Endothelial cell of umbilical vein (primary cell): ENCODE measurements at regions not wholly inside any gene's neighbourhood (a gene's known extent, or its start where the extent isn't known, plus 50 kb on each side); places are given as distances from the start of the nearest gene placed in this dataset.

Experiments
- BruUV-seq: library from RNA; stranded (reverse); fragments of 400-500 nt; replicated peaks from 2 replicates; lab custom pipeline; 2021; lab: Mats Ljungman, UMichigan
- CTCF ChIA-PET: fragments of 300-600, 350-600 bp; sonication (Branson Sonifier 250); formaldehyde crosslinking; loops from one replicate; lab custom pipeline; 2021; ENCODE audit warnings: antibody characterized with exemption, inconsistent platforms; lab: Charles Lee
- POLR2A ChIA-PET: fragments of 300-600, 350-600 bp; sonication (Branson Sonifier 250); formaldehyde crosslinking; loops from one replicate; lab custom pipeline; 2021; ENCODE audit warnings: antibody characterized with exemption, inconsistent platforms; lab: Charles Lee
- DNase-seq: peaks from one replicate; pipeline ENCODE4 v3.0.0-alpha.2; 2011; ENCODE audit warnings: low read depth, low spot score
- FAIRE-seq: peaks from 2 replicates; lab custom pipeline; 2011; peaks lifted over from hg19 to GRCh38; lab: Jason Lieb, UNC
- H2AFZ ChIP-seq: 2 replicates; pipeline ENCODE4 v1.6.0; 2012; ENCODE audit warnings: low read depth, low read length, control low read depth, inconsistent platforms
- H3K27ac ChIP-seq: 2 replicates; pipeline ENCODE4 v1.5.1; 2011; ENCODE audit warnings: low read depth, mild to moderate bottlenecking, control low read depth, low read length, moderate library complexity; ENCODE audit not compliant: insufficient read depth
- H3K27me3 ChIP-seq, 2 experiments: 2 replicates each; pipeline versions ENCODE4 v1.6.0 to v1.6.1; 2011; ENCODE audit warnings: low read length in 2 of 2, mixed read lengths in 1 of 2; ENCODE audit not compliant: control insufficient read depth in 2 of 2, insufficient read depth in 2 of 2
- H3K36me3 ChIP-seq, 2 experiments: 2 replicates in 1 of 2; 3 replicates in 1 of 2; pipeline ENCODE4 v1.5.1; 2011; ENCODE audit warnings: low read length in 2 of 2, mild to moderate bottlenecking in 1 of 2, moderate library complexity in 1 of 2; ENCODE audit not compliant: control insufficient read depth in 2 of 2, insufficient read depth in 2 of 2; ENCODE audit errors: extremely low read depth in 1 of 2
- H3K4me1 ChIP-seq: 3 replicates; pipeline ENCODE4 v1.5.1; 2011; ENCODE audit warnings: mild to moderate bottlenecking, low read length; ENCODE audit not compliant: control insufficient read depth, insufficient read depth; ENCODE audit errors: extremely low read depth
- H3K4me2 ChIP-seq: 2 replicates; pipeline ENCODE4 v1.6.1; 2011; ENCODE audit warnings: low read length, control low read depth, mixed read lengths; ENCODE audit not compliant: insufficient read depth
- H3K4me3 ChIP-seq, 3 experiments: fragments of 200-600 bp in 1 of 3; sonication (generic), shearing (Covaris generic) in 1 of 3; replicated peaks in 1 of 3; 2 replicates each; pipeline ENCODE4 v1.5.1; 2011 to 2016; ENCODE audit warnings: control low read depth in 3 of 3, low read length in 3 of 3, mild to moderate bottlenecking in 2 of 3, inconsistent platforms in 1 of 3, low read depth in 1 of 3, moderate library complexity in 1 of 3; ENCODE audit not compliant: insufficient read depth in 1 of 3
- H3K79me2 ChIP-seq: 2 replicates; pipeline ENCODE4 v1.6.0; 2012; ENCODE audit warnings: low read length, inconsistent platforms; ENCODE audit not compliant: control insufficient read depth, insufficient read depth
- H3K9ac ChIP-seq: replicated peaks from 2 replicates; pipeline ENCODE3; 2011; ENCODE audit warnings: low read length, control low read depth; ENCODE audit not compliant: insufficient read depth; ENCODE audit errors: extremely low read depth
- H3K9me1 ChIP-seq: replicated peaks from 3 replicates; pipeline ENCODE4 v1.6.0; 2011; ENCODE audit warnings: mild to moderate bottlenecking, low read length; ENCODE audit not compliant: control insufficient read depth, insufficient read depth; ENCODE audit errors: extremely low read depth
- H3K9me3 ChIP-seq: replicated peaks from 2 replicates; pipeline ENCODE4 v1.5.1; 2012; ENCODE audit warnings: low read length, inconsistent platforms; ENCODE audit not compliant: control insufficient read depth, insufficient read depth
- H4K20me1 ChIP-seq: replicated peaks from 2 replicates; pipeline ENCODE3; 2011; ENCODE audit warnings: mild to moderate bottlenecking, low read length; ENCODE audit not compliant: control insufficient read depth, insufficient read depth; ENCODE audit errors: extremely low read depth
- CTCF ChIP-seq, 2 donors: IDR thresholded peaks; 1 replicate in 1 of 2; 2 replicates in 1 of 2; pipeline ENCODE4 v1.5.1; 2011; ENCODE audit warnings: low read length in 2 of 2, mild to moderate bottlenecking in 2 of 2, moderate library complexity in 2 of 2, control low read depth in 1 of 2, inconsistent platforms in 1 of 2, low read depth in 1 of 2; ENCODE audit not compliant: insufficient read depth in 1 of 2; ENCODE audit errors: extremely low read depth in 1 of 2
- EZH2 ChIP-seq: IDR thresholded peaks from 2 replicates; pipeline ENCODE4 v1.6.1; 2012; ENCODE audit warnings: borderline replicate concordance, low read depth, mild to moderate bottlenecking, moderate library complexity, low read length, inconsistent platforms; ENCODE audit not compliant: severe bottlenecking
- FOS ChIP-seq: IDR thresholded peaks from 2 replicates; pipeline ENCODE4 v1.6.1; 2011; ENCODE audit warnings: mild to moderate bottlenecking, low read length, moderate library complexity, borderline replicate concordance; ENCODE audit not compliant: insufficient read depth
- GATA2 ChIP-seq: IDR thresholded peaks from 2 replicates; pipeline ENCODE4 v1.7.0; 2011; ENCODE audit warnings: low read depth, mild to moderate bottlenecking, moderate library complexity, mixed read lengths, low read length; ENCODE audit not compliant: insufficient read length, insufficient read depth
- JUN ChIP-seq: IDR thresholded peaks from 2 replicates; pipeline ENCODE4 v1.6.1; 2011; ENCODE audit warnings: borderline replicate concordance, low read depth; ENCODE audit not compliant: insufficient read length, insufficient read depth
- MAX ChIP-seq: IDR thresholded peaks from 2 replicates; pipeline ENCODE4 v1.6.1; 2011; ENCODE audit not compliant: insufficient read depth, insufficient read length
- MYC ChIP-seq: IDR thresholded peaks from one replicate; pipeline ENCODE4 v1.6.1; 2011; ENCODE audit warnings: mild to moderate bottlenecking, low read depth, low read length
- POLR2A ChIP-seq: IDR thresholded peaks from 2 replicates; pipeline ENCODE4 v1.6.1; 2012; ENCODE audit warnings: low read depth, mild to moderate bottlenecking, control low read depth, low read length
- POLR2AphosphoS5 ChIP-seq: IDR thresholded peaks from 2 replicates; pipeline ENCODE4 v1.6.1; 2012; ENCODE audit warnings: low read depth, mild to moderate bottlenecking, control low read depth, low read length, moderate library complexity; ENCODE audit not compliant: insufficient read depth
- dilution Hi-C: fragments of 300-500 bp; cut with MboI; formaldehyde crosslinking; loops from one replicate; pipeline ENCODE4 v1.15.0; 2019; ENCODE audit warnings: low sequenced_read_pairs; ENCODE audit not compliant: extremely low pct_ligation_motif_present
- intact Hi-C: fragments of 100-400 bp; cut with micrococcal nuclease; formaldehyde crosslinking; loops from one replicate; pipeline ENCODE4 v1.10.0; 2022

- BruUV-seq = no TSS peak
- intact Hi-C loops (no loop called here), dilution Hi-C loops (no loop called here)
- TF ChIP-seq JUN (no peak), POLR2A (no peak), POLR2AphosphoS5 (no peak), EZH2 (no peak), GATA2 (no peak), MAX (no peak)
- Histone ChIP-seq H3K4me3 (no peak overlapping the region), H3K27me3 (no peaks in the 10 kb centered on the region), H3K9me1 (no peaks in the 10 kb centered on the region), H3K79me2 (no peaks in the 10 kb centered on the region), H4K20me1 (no peaks in the 10 kb centered on the region), H3K4me1 (no peaks in the 10 kb centered on the region), H3K27ac (no peak overlapping the region), H3K36me3 (no peaks in the 10 kb centered on the region), H2AFZ (no peak overlapping the region), H3K9ac (no peak overlapping the region), H3K9me3 (no peaks in the 10 kb centered on the region), H3K4me2 (no peak overlapping the region)
- ChIA-PET POLR2A (no interaction called here), CTCF (no interaction called here)
- no peak for DNase-seq
- no peak for FAIRE-seq
Observed at GRCh38 chr17:73855720-73856333, 211.6 kb upstream of the SDK2 start.

GRCh38 chr17:73856556-73856955, 212.3 kb upstream of the SDK2 start:
- H2AFZ ChIP-seq = no peak overlapping the region
- no TSS peak for BruUV-seq
- no peak overlapping the region for H3K9ac ChIP-seq
- ChIA-PET CTCF (no interaction called here), POLR2A (no interaction called here)
- H3K27ac ChIP-seq = no peak overlapping the region
- dilution Hi-C loops = no loop called here
- no peak for FAIRE-seq
- H4K20me1 ChIP-seq = no peaks in the 10 kb centered on the region
- H3K27me3 ChIP-seq = no peaks in the 10 kb centered on the region
- no peaks in the 10 kb centered on the region for H3K9me3 ChIP-seq
- H3K36me3 ChIP-seq = no peaks in the 10 kb centered on the region
- intact Hi-C loops = no loop called here
- DNase-seq = no peak
- no peaks in the 10 kb centered on the region for H3K79me2 ChIP-seq
- TF ChIP-seq MYC = no peak
- TF ChIP-seq FOS = no peak
- no peak for TF ChIP-seq POLR2A
- no peak for TF ChIP-seq POLR2AphosphoS5
- TF ChIP-seq MAX = no peak
- no peak for TF ChIP-seq JUN
- TF ChIP-seq EZH2 = no peak
- TF ChIP-seq GATA2 = no peak
- TF ChIP-seq CTCF (IDR thresholded peaks at IDR 0.05; ENCODE audit: extremely low read depth in 1 of 2, insufficient read depth in 1 of 2, low read depth in 1 of 2, low read length in 2 of 2) = no peak
- H3K4me1 ChIP-seq = no peaks in the 10 kb centered on the region
- no peaks in the 10 kb centered on the region for H3K9me1 ChIP-seq
- no peak overlapping the region for H3K4me2 ChIP-seq
- no peak overlapping the region for H3K4me3 ChIP-seq
